ENCODE measurements at regions not wholly inside any gene's neighbourhood (a gene's known extent, or its start where the extent isn't known, plus 50 kb on each side); places are given as distances from the start of the nearest gene placed in this dataset.

DNA sequence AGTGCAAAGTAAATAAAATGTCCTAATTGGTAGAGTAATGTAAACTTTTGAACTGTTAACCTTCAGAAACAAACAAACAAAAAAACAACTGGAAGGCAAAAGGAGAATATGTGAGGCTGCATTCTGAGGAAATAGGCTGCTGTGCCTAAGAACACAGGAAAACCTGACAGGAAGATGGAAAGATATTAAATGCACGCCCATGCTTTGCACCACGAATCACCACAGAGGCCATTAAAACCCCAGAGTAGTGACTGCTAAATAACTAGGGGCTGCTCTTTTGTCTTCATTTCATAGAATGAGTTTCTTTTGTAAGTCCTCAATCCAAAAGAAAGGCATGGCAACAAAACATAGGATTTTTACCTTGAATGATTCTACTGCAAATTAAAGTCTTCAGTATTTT, 436.0 kb downstream of the RAB38 start:
- TF ChIP-seq, protein P1, sequence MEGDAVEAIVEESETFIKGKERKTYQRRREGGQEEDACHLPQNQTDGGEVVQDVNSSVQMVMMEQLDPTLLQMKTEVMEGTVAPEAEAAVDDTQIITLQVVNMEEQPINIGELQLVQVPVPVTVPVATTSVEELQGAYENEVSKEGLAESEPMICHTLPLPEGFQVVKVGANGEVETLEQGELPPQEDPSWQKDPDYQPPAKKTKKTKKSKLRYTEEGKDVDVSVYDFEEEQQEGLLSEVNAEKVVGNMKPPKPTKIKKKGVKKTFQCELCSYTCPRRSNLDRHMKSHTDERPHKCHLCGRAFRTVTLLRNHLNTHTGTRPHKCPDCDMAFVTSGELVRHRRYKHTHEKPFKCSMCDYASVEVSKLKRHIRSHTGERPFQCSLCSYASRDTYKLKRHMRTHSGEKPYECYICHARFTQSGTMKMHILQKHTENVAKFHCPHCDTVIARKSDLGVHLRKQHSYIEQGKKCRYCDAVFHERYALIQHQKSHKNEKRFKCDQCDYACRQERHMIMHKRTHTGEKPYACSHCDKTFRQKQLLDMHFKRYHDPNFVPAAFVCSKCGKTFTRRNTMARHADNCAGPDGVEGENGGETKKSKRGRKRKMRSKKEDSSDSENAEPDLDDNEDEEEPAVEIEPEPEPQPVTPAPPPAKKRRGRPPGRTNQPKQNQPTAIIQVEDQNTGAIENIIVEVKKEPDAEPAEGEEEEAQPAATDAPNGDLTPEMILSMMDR (IDR thresholded peaks at IDR 0.05): no peak
- no peak for TF ChIP-seq POLR2A (IDR thresholded peaks at IDR 0.05)

All from heart left ventricle (tissue), 13 donors.